PC-3 (cell line): ENCODE measurements at regions not wholly inside any gene's neighbourhood (a gene's known extent, or its start where the extent isn't known, plus 50 kb on each side); places are given as distances from the start of the nearest gene placed in this dataset.

ENCODE experiments used
- EZH2 ChIP-seq: fragments of 300-600 bp; sonication (generic); IDR thresholded peaks from one replicate; pipeline ENCODE4 v1.6.1; 2017; ENCODE audit warnings: antibody characterized with exemption, mild to moderate bottlenecking, low read length; ENCODE audit not compliant: unreplicated experiment
- EZH2phosphoT487 ChIP-seq: fragments of 300-600 bp; sonication (generic); IDR thresholded peaks from 2 replicates; pipeline ENCODE4 v1.6.1; 2018; ENCODE audit warnings: mild to moderate bottlenecking, antibody characterized with exemption, low read length, borderline replicate concordance
- TF ChIP-seq, protein P1 (sequence below): fragments of 300-600 bp; sonication (generic); conservative IDR thresholded peaks from 2 replicates; pipeline ENCODE4 v1.5.1; 2017; ENCODE audit warnings: antibody characterized with exemption, low read depth, mild to moderate bottlenecking, low read length

DNA sequence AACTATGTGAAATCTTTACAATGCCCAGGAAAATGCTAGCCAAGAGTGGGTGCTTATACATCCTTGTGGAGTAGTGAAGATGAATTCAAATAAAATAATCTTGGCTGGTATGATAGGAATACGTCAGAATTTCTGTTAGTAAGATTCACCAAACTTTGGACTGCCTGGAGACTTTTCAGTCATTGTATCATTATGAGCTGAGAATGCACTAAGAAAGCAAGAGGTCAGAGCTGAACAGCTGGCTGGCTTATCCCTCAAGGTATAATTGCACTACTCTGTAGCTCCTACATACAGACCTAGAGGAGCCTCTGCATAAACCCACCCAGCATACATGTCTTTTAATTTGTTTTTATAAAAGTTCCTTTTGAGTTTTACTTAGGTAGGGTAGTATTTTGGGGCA is 568.5 kb upstream of the RIOK2 start:
- TF ChIP-seq, protein P1, sequence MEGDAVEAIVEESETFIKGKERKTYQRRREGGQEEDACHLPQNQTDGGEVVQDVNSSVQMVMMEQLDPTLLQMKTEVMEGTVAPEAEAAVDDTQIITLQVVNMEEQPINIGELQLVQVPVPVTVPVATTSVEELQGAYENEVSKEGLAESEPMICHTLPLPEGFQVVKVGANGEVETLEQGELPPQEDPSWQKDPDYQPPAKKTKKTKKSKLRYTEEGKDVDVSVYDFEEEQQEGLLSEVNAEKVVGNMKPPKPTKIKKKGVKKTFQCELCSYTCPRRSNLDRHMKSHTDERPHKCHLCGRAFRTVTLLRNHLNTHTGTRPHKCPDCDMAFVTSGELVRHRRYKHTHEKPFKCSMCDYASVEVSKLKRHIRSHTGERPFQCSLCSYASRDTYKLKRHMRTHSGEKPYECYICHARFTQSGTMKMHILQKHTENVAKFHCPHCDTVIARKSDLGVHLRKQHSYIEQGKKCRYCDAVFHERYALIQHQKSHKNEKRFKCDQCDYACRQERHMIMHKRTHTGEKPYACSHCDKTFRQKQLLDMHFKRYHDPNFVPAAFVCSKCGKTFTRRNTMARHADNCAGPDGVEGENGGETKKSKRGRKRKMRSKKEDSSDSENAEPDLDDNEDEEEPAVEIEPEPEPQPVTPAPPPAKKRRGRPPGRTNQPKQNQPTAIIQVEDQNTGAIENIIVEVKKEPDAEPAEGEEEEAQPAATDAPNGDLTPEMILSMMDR, result no peak
- TF ChIP-seq EZH2phosphoT487, result no peak
- no peak for TF ChIP-seq EZH2
